ENCODE measurements at regions not wholly inside any gene's neighbourhood (a gene's known extent, or its start where the extent isn't known, plus 50 kb on each side); places are given as distances from the start of the nearest gene placed in this dataset.

- H2BK15ac ChIP-seq (ENCODE audit: low read depth, poor library complexity, severe bottlenecking) = no peak overlapping the region
- H3K36me3 ChIP-seq (ENCODE audit: control insufficient read depth in 1 of 2, insufficient read depth in 2 of 2, low read depth in 1 of 2, low read length in 2 of 2) = no peaks in the 10 kb centered on the region
- no peak overlapping the region for H4K91ac ChIP-seq (ENCODE audit: low read length)
- H2BK12ac ChIP-seq (ENCODE audit: low read length in 2 of 2) = no peak overlapping the region
- no peak overlapping the region for H3K9ac ChIP-seq (ENCODE audit: low read length)
- no peak overlapping the region for H3K23ac ChIP-seq (ENCODE audit: low read length in 2 of 2)
- no peaks in the 10 kb centered on the region for H3K4me1 ChIP-seq (ENCODE audit: control insufficient read depth, insufficient read depth, low read depth, low read length)
- peaks cover 4% of the 10 kb centered on the region for H3K9me3 ChIP-seq (ENCODE audit: control insufficient read depth, low read length)
- no peak for DNase-seq
- no peak overlapping the region for H2AK5ac ChIP-seq (ENCODE audit: low read length, severe bottlenecking)
- no CpG with 5 or more reads among the region's 3 CpGs for WGBS
- H3K4me2 ChIP-seq (ENCODE audit: low read length, poor library complexity, severe bottlenecking) = no peak overlapping the region
- H2BK5ac ChIP-seq (ENCODE audit: low read depth, low read length, poor library complexity, severe bottlenecking) = no peak overlapping the region
- no peak overlapping the region for H3K4me3 ChIP-seq (ENCODE audit: insufficient read depth in 1 of 2, low read depth in 1 of 2, low read length in 2 of 2)
- no peak overlapping the region for H4K8ac ChIP-seq (ENCODE audit: low read length)
- no peak overlapping the region for H3K4ac ChIP-seq (ENCODE audit: low read depth in 1 of 2, low read length in 2 of 2)
- H3K79me1 ChIP-seq (replicated peaks; ENCODE audit: low read length, poor library complexity, severe bottlenecking) = no peaks in the 10 kb centered on the region
- no peak overlapping the region for H3K27ac ChIP-seq (ENCODE audit: low read length, poor library complexity, severe bottlenecking)
- no peak overlapping the region for H3K14ac ChIP-seq (ENCODE audit: low read length in 2 of 2)
- H2BK120ac ChIP-seq (ENCODE audit: low read depth, low read length) = no peak overlapping the region
- no peak overlapping the region for H2AFZ ChIP-seq (ENCODE audit: low read depth, low read length)
- peaks cover 0 to 12% of the 10 kb centered on the region in 2 experiments for H3K27me3 ChIP-seq (ENCODE audit: control insufficient read depth in 1 of 2, insufficient read depth in 1 of 2, low read length in 2 of 2)
- no peak overlapping the region for H3K18ac ChIP-seq (ENCODE audit: low read depth in 1 of 2, low read length in 2 of 2)
Observed at GRCh38 chr4:153034681-153035080, 98.6 kb downstream of the FHDC1 start.

- Histone ChIP-seq H2AK5ac (ENCODE audit: low read length, severe bottlenecking) (no peak overlapping the region), H3K23ac (ENCODE audit: low read length in 2 of 2) (no peak overlapping the region), H4K8ac (ENCODE audit: low read length) (no peak overlapping the region), H3K27ac (ENCODE audit: low read length, poor library complexity, severe bottlenecking) (no peak overlapping the region), H3K4me3 (ENCODE audit: insufficient read depth in 1 of 2, low read depth in 1 of 2, low read length in 2 of 2) (no peak overlapping the region), H2BK15ac (ENCODE audit: low read depth, poor library complexity, severe bottlenecking) (no peak overlapping the region), H3K4me2 (ENCODE audit: low read length, poor library complexity, severe bottlenecking) (no peak overlapping the region), H2AFZ (ENCODE audit: low read depth, low read length) (no peak overlapping the region), H3K27me3 (ENCODE audit: control insufficient read depth in 1 of 2, insufficient read depth in 1 of 2, low read length in 2 of 2) (peaks cover 0 to 25% of the 10 kb centered on the region in 2 experiments), H2BK12ac (ENCODE audit: low read length in 2 of 2) (no peak overlapping the region), H3K9me3 (ENCODE audit: control insufficient read depth, low read length) (no peaks in the 10 kb centered on the region), H3K36me3 (ENCODE audit: control insufficient read depth in 1 of 2, insufficient read depth in 2 of 2, low read depth in 1 of 2, low read length in 2 of 2) (no peaks in the 10 kb centered on the region), H3K79me1 (replicated peaks; ENCODE audit: low read length, poor library complexity, severe bottlenecking) (no peaks in the 10 kb centered on the region), H3K18ac (ENCODE audit: low read depth in 1 of 2, low read length in 2 of 2) (no peak overlapping the region), H3K4ac (ENCODE audit: low read depth in 1 of 2, low read length in 2 of 2) (no peak overlapping the region), H4K91ac (ENCODE audit: low read length) (no peak overlapping the region), H2BK5ac (ENCODE audit: low read depth, low read length, poor library complexity, severe bottlenecking) (no peak overlapping the region), H2BK120ac (ENCODE audit: low read depth, low read length) (no peak overlapping the region), H3K4me1 (ENCODE audit: control insufficient read depth, insufficient read depth, low read depth, low read length) (no peaks in the 10 kb centered on the region), H3K14ac (ENCODE audit: low read length in 2 of 2) (no peak overlapping the region), H3K9ac (ENCODE audit: low read length) (no peak overlapping the region)
- WGBS = 89% methylated on average over 4 of the region's 5 CpGs
- DNase-seq = no peak
Observed at GRCh38 chr4:153036931-153037482, 100.9 kb downstream of the FHDC1 start.

DNA sequence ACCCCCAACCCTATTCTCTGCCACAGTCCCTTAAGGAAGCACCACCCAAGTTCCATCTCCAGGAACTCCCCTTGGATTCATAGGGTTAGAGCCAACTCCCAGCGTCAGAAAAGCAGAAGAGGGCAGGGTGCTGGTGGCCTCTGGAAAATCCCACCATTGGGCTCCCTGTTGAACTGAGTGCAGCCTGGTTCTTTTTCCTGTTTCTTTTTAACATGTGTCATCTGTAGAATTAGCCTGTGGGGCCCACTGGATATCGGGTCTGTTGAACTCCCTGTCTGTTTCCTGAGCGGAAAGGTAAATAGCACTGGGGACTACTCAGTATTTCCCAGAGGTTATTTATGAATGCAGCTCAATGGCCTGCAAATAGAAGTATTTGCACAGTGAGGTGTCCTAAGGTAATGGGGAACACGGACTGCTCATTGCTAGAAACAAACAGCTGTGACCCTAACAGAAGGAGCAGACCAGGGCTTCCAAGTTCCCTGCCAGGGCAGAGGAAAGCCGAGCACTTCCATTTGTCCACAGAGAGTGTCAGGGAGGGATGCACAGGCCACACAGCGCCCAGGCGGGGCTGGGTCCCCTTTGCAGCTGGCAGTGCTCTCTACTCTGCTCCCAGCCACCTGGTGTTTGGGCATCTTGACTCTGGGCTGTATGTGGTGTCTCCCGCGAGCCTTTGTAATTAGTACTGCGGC, 102.6 kb downstream of the FHDC1 start:
- no peak overlapping the region for H3K27ac ChIP-seq (ENCODE audit: low read length, poor library complexity, severe bottlenecking)
- no peaks in the 10 kb centered on the region for H3K9me3 ChIP-seq (ENCODE audit: control insufficient read depth, low read length)
- H2BK12ac ChIP-seq (ENCODE audit: low read length in 2 of 2) = no peak overlapping the region
- no peak overlapping the region for H4K8ac ChIP-seq (ENCODE audit: low read length)
- H3K4ac ChIP-seq (ENCODE audit: low read depth in 1 of 2, low read length in 2 of 2) = no peak overlapping the region
- H3K4me1 ChIP-seq (ENCODE audit: control insufficient read depth, insufficient read depth, low read depth, low read length) = no peaks in the 10 kb centered on the region
- no peak overlapping the region for H3K4me2 ChIP-seq (ENCODE audit: low read length, poor library complexity, severe bottlenecking)
- H3K9ac ChIP-seq (ENCODE audit: low read length) = no peak overlapping the region
- no peaks in the 10 kb centered on the region for H3K36me3 ChIP-seq (ENCODE audit: control insufficient read depth in 1 of 2, insufficient read depth in 2 of 2, low read depth in 1 of 2, low read length in 2 of 2)
- H2AK5ac ChIP-seq (ENCODE audit: low read length, severe bottlenecking) = no peak overlapping the region
- no peak overlapping the region for H2AFZ ChIP-seq (ENCODE audit: low read depth, low read length)
- H4K91ac ChIP-seq (ENCODE audit: low read length) = no peak overlapping the region
- H3K79me1 ChIP-seq (replicated peaks; ENCODE audit: low read length, poor library complexity, severe bottlenecking) = no peaks in the 10 kb centered on the region
- no peak overlapping the region for H3K23ac ChIP-seq (ENCODE audit: low read length in 2 of 2)
- DNase-seq = no peak
- H3K18ac ChIP-seq (ENCODE audit: low read depth in 1 of 2, low read length in 2 of 2) = no peak overlapping the region
- H2BK5ac ChIP-seq (ENCODE audit: low read depth, low read length, poor library complexity, severe bottlenecking) = no peak overlapping the region
- peaks cover 0 to 33% of the 10 kb centered on the region in 2 experiments for H3K27me3 ChIP-seq (ENCODE audit: control insufficient read depth in 1 of 2, insufficient read depth in 1 of 2, low read length in 2 of 2)
- H3K14ac ChIP-seq (ENCODE audit: low read length in 2 of 2) = no peak overlapping the region
- 68% methylated on average over 10 of the region's 10 CpGs for WGBS
- no peak overlapping the region for H2BK15ac ChIP-seq (ENCODE audit: low read depth, poor library complexity, severe bottlenecking)
- H2BK120ac ChIP-seq (ENCODE audit: low read depth, low read length) = no peak overlapping the region
- H3K4me3 ChIP-seq (ENCODE audit: insufficient read depth in 1 of 2, low read depth in 1 of 2, low read length in 2 of 2) = no peak overlapping the region

DNA sequence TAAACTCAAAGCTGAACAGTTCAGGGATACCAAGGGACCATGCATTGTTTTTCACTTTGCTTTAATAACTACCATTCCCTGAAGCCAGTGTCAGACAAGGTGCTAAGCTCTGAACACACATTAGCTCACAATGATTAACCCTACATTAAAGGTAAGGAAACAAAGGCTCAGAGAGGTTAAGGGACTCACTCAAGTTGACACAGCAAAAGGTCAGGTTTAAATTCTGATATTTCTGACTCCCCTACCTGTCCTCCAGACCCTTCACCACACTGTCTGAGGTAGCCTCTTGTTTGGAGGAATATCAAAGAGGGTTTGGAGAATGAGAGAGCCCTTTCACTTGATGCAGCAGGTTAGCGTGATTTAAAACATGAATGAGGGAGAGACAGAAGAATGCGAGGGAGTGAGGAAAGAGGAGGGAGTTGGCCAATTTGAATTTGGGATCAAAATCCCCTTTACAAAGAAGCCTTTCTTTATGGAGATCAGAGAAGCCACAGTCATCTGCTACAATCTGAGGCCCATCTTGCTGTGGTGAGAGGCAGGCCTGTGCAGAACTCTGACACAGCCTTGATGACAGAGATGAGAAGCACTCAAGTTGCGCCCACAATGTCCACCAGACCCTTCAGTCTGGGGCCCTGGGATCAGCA, 103.5 kb downstream of the FHDC1 start:
- no peak overlapping the region for H2BK120ac ChIP-seq (ENCODE audit: low read depth, low read length)
- H3K9me3 ChIP-seq (ENCODE audit: control insufficient read depth, low read length) = no peaks in the 10 kb centered on the region
- no peak overlapping the region for H4K91ac ChIP-seq (ENCODE audit: low read length)
- H3K27ac ChIP-seq (ENCODE audit: low read length, poor library complexity, severe bottlenecking) = no peak overlapping the region
- H4K8ac ChIP-seq (ENCODE audit: low read length) = no peak overlapping the region
- H2AFZ ChIP-seq (ENCODE audit: low read depth, low read length) = no peak overlapping the region
- no peaks in the 10 kb centered on the region for H3K4me1 ChIP-seq (ENCODE audit: control insufficient read depth, insufficient read depth, low read depth, low read length)
- no peak overlapping the region for H3K23ac ChIP-seq (ENCODE audit: low read length in 2 of 2)
- H2BK12ac ChIP-seq (ENCODE audit: low read length in 2 of 2) = no peak overlapping the region
- no peak overlapping the region for H3K9ac ChIP-seq (ENCODE audit: low read length)
- H3K36me3 ChIP-seq (ENCODE audit: control insufficient read depth in 1 of 2, insufficient read depth in 2 of 2, low read depth in 1 of 2, low read length in 2 of 2) = no peaks in the 10 kb centered on the region
- no peaks in the 10 kb centered on the region for H3K79me1 ChIP-seq (replicated peaks; ENCODE audit: low read length, poor library complexity, severe bottlenecking)
- no peak overlapping the region for H3K18ac ChIP-seq (ENCODE audit: low read depth in 1 of 2, low read length in 2 of 2)
- no peak overlapping the region for H2BK5ac ChIP-seq (ENCODE audit: low read depth, low read length, poor library complexity, severe bottlenecking)
- no peak overlapping the region for H3K4me2 ChIP-seq (ENCODE audit: low read length, poor library complexity, severe bottlenecking)
- H2BK15ac ChIP-seq (ENCODE audit: low read depth, poor library complexity, severe bottlenecking) = no peak overlapping the region
- no peak overlapping the region for H2AK5ac ChIP-seq (ENCODE audit: low read length, severe bottlenecking)
- 100% methylated on average over 2 of the region's 3 CpGs for WGBS
- no peak for DNase-seq
- H3K14ac ChIP-seq (ENCODE audit: low read length in 2 of 2) = no peak overlapping the region
- peaks cover 0 to 39% of the 10 kb centered on the region in 2 experiments for H3K27me3 ChIP-seq (ENCODE audit: control insufficient read depth in 1 of 2, insufficient read depth in 1 of 2, low read length in 2 of 2)
- no peak overlapping the region for H3K4ac ChIP-seq (ENCODE audit: low read depth in 1 of 2, low read length in 2 of 2)
- H3K4me3 ChIP-seq (ENCODE audit: insufficient read depth in 1 of 2, low read depth in 1 of 2, low read length in 2 of 2) = no peak overlapping the region

Data from mesenchymal stem cell (in vitro differentiated cells and primary cell).